ENCODE measurements at regions not wholly inside any gene's neighbourhood (a gene's known extent, or its start where the extent isn't known, plus 50 kb on each side); places are given as distances from the start of the nearest gene placed in this dataset.

- Histone ChIP-seq H3K9me3 (ENCODE audit: low read depth) (no peaks in the 10 kb centered on the region), H3K79me2 (ENCODE audit: low read depth) (no peaks in the 10 kb centered on the region), H3K27ac (no peak overlapping the region), H3K9ac (no peak overlapping the region), H2AFZ (replicated peaks) (no peak overlapping the region), H3K4me2 (no peak overlapping the region), H3K36me3 (no peaks in the 10 kb centered on the region), H3K27me3 (no peaks in the 10 kb centered on the region), H3K4me1 (peaks cover 11% of the 10 kb centered on the region), H4K20me1 (ENCODE audit: low read depth) (no peaks in the 10 kb centered on the region), H3K4me3 (no peak overlapping the region), H3F3A (ENCODE audit: low read depth) (no peaks in the 10 kb centered on the region)
- Mint-ChIP-seq H3K27me3 (ENCODE audit: insufficient read depth, low read depth) (peaks cover 7% of the 10 kb centered on the region), H3K36me3 (no peaks in the 10 kb centered on the region), H3K27ac (peak overlapping the region; percentile 16), H3K4me1 (peaks cover 41% of the 10 kb centered on the region), H3K4me3 (no peak overlapping the region), H3K9me3 (peaks cover 24% of the 10 kb centered on the region)
- TF ChIP-seq, protein P1, sequence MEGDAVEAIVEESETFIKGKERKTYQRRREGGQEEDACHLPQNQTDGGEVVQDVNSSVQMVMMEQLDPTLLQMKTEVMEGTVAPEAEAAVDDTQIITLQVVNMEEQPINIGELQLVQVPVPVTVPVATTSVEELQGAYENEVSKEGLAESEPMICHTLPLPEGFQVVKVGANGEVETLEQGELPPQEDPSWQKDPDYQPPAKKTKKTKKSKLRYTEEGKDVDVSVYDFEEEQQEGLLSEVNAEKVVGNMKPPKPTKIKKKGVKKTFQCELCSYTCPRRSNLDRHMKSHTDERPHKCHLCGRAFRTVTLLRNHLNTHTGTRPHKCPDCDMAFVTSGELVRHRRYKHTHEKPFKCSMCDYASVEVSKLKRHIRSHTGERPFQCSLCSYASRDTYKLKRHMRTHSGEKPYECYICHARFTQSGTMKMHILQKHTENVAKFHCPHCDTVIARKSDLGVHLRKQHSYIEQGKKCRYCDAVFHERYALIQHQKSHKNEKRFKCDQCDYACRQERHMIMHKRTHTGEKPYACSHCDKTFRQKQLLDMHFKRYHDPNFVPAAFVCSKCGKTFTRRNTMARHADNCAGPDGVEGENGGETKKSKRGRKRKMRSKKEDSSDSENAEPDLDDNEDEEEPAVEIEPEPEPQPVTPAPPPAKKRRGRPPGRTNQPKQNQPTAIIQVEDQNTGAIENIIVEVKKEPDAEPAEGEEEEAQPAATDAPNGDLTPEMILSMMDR (IDR thresholded peaks at IDR 0.05): no peak
- no peak for TF ChIP-seq EZH2phosphoT487 (IDR thresholded peaks at IDR 0.05)
- TF ChIP-seq EZH2 (IDR thresholded peaks at IDR 0.05): no peak
- no peak for DNase-seq (ENCODE audit: low spot score)
Observed at GRCh38 chr1:235019471-235019870, 109.2 kb downstream of the TOMM20 start.

- no peak overlapping the region for H3K27ac Mint-ChIP-seq
- Histone ChIP-seq H3K27ac (no peak overlapping the region), H3K9me3 (ENCODE audit: low read depth) (no peaks in the 10 kb centered on the region), H3K4me1 (peaks cover 11% of the 10 kb centered on the region), H2AFZ (replicated peaks) (no peak overlapping the region), H3K4me3 (no peak overlapping the region), H3F3A (ENCODE audit: low read depth) (no peaks in the 10 kb centered on the region), H3K9ac (no peak overlapping the region), H4K20me1 (ENCODE audit: low read depth) (no peaks in the 10 kb centered on the region), H3K27me3 (no peaks in the 10 kb centered on the region), H3K36me3 (no peaks in the 10 kb centered on the region), H3K4me2 (no peak overlapping the region), H3K79me2 (ENCODE audit: low read depth) (no peaks in the 10 kb centered on the region)
- no peaks in the 10 kb centered on the region for H3K36me3 Mint-ChIP-seq
- H3K4me1 Mint-ChIP-seq: peaks cover 37% of the 10 kb centered on the region
- H3K9me3 Mint-ChIP-seq: peaks cover 24% of the 10 kb centered on the region
- TF ChIP-seq EZH2phosphoT487 (IDR thresholded peaks at IDR 0.05) (no peak), EZH2 (IDR thresholded peaks at IDR 0.05) (no peak)
- TF ChIP-seq, protein P1 (IDR thresholded peaks at IDR 0.05): no peak
- peaks cover 7% of the 10 kb centered on the region for H3K27me3 Mint-ChIP-seq (ENCODE audit: insufficient read depth, low read depth)
- no peak for DNase-seq (ENCODE audit: low spot score)
- H3K4me3 Mint-ChIP-seq: no peak overlapping the region
Observed at GRCh38 chr1:235018720-235019444, 109.8 kb downstream of the TOMM20 start.

GRCh38 chr1:235018161-235018560 lies 110.5 kb downstream of the TOMM20 start:
- DNase-seq (ENCODE audit: low spot score): no peak
- Histone ChIP-seq H3K9me3 (ENCODE audit: low read depth) (no peaks in the 10 kb centered on the region), H3F3A (ENCODE audit: low read depth) (no peaks in the 10 kb centered on the region), H3K4me3 (no peak overlapping the region), H3K36me3 (no peaks in the 10 kb centered on the region), H4K20me1 (ENCODE audit: low read depth) (no peaks in the 10 kb centered on the region), H3K9ac (no peak overlapping the region), H2AFZ (replicated peaks) (no peak overlapping the region), H3K4me2 (no peak overlapping the region), H3K27ac (no peak overlapping the region), H3K4me1 (peaks cover 6% of the 10 kb centered on the region), H3K79me2 (ENCODE audit: low read depth) (no peaks in the 10 kb centered on the region), H3K27me3 (no peaks in the 10 kb centered on the region)
- Mint-ChIP-seq H3K9me3 (peaks cover 24% of the 10 kb centered on the region), H3K27me3 (ENCODE audit: insufficient read depth, low read depth) (peaks cover 7% of the 10 kb centered on the region), H3K4me3 (no peak overlapping the region), H3K36me3 (no peaks in the 10 kb centered on the region), H3K27ac (no peak overlapping the region), H3K4me1 (peaks cover 32% of the 10 kb centered on the region)
- TF ChIP-seq EZH2phosphoT487 (IDR thresholded peaks at IDR 0.05) (no peak), EZH2 (IDR thresholded peaks at IDR 0.05) (no peak)

DNA sequence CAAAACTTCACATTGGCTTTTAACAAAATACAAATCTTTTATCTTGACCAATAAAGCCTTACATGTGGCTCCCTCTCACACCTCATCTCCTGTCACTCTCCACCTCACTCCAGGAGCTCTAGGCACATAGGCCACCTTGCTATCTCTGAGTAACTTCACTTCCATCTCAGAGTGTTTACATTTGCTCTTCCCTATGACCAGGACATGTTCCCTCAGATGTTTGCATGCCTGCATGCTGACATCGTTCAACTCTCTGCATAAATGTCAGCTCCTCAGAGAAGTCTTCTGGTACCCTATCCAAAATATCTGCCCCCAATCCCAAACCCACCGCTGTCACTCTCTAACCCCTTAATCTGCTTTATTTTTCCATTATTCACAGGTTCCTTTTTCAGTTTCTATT lies 110.9 kb downstream of the TOMM20 start:
- Mint-ChIP-seq H3K9me3 (peaks cover 24% of the 10 kb centered on the region), H3K4me3 (no peak overlapping the region), H3K27ac (no peak overlapping the region), H3K36me3 (no peaks in the 10 kb centered on the region), H3K4me1 (peaks cover 32% of the 10 kb centered on the region), H3K27me3 (ENCODE audit: insufficient read depth, low read depth) (peaks cover 7% of the 10 kb centered on the region)
- no peaks in the 10 kb centered on the region for H3K36me3 ChIP-seq
- H2AFZ ChIP-seq (replicated peaks): no peak overlapping the region
- H3K9ac ChIP-seq: no peak overlapping the region
- H4K20me1 ChIP-seq (ENCODE audit: low read depth): no peaks in the 10 kb centered on the region
- H3K27me3 ChIP-seq: no peaks in the 10 kb centered on the region
- TF ChIP-seq, protein P1 (IDR thresholded peaks at IDR 0.05): no peak
- TF ChIP-seq EZH2 (IDR thresholded peaks at IDR 0.05) (no peak), EZH2phosphoT487 (IDR thresholded peaks at IDR 0.05) (no peak)
- H3K27ac ChIP-seq: no peak overlapping the region
- no peak for DNase-seq (ENCODE audit: low spot score)
- H3K4me2 ChIP-seq: no peak overlapping the region
- H3K9me3 ChIP-seq (ENCODE audit: low read depth): no peaks in the 10 kb centered on the region
- no peaks in the 10 kb centered on the region for H3K79me2 ChIP-seq (ENCODE audit: low read depth)
- H3F3A ChIP-seq (ENCODE audit: low read depth): no peaks in the 10 kb centered on the region
- H3K4me3 ChIP-seq: no peak overlapping the region
- H3K4me1 ChIP-seq: peaks cover 2% of the 10 kb centered on the region

Measured in neural progenitor cell (in vitro differentiated cells).